SK-N-MC (cell line): ENCODE measurements at regions not wholly inside any gene's neighbourhood (a gene's known extent, or its start where the extent isn't known, plus 50 kb on each side); places are given as distances from the start of the nearest gene placed in this dataset.

Experiments
- EZH2 ChIP-seq: fragments of 200-600 bp; sonication (generic); IDR thresholded peaks from one replicate; pipeline ENCODE4 v1.6.1; 2017; ENCODE audit warnings: antibody characterized with exemption
- POLR2AphosphoS5 ChIP-seq: IDR thresholded peaks from 2 replicates; pipeline ENCODE4 v1.6.1; 2012; ENCODE audit warnings: mild to moderate bottlenecking, low read depth, low read length, borderline replicate concordance

GRCh38 chr14:48107646-48108045 is 432.2 kb upstream of the MDGA2 start:
- TF ChIP-seq EZH2 (no peak), POLR2AphosphoS5 (no peak)
